Neuronal stem cell (in vitro differentiated cells): ENCODE measurements at regions not wholly inside any gene's neighbourhood (a gene's known extent, or its start where the extent isn't known, plus 50 kb on each side); places are given as distances from the start of the nearest gene placed in this dataset.

ENCODE experiments used
- DNase-seq: peaks from one replicate; pipeline ENCODE4 v3.0.0-alpha.2; 2013; ENCODE audit warnings: low spot score
- H2AFZ ChIP-seq: one replicate; pipeline ENCODE4 v1.6.1; 2013; ENCODE audit warnings: mild to moderate bottlenecking, low read length, inconsistent platforms
- H2AK5ac ChIP-seq: 2 replicates; pipeline ENCODE4 v1.6.1; 2013; ENCODE audit warnings: low read depth, mild to moderate bottlenecking, inconsistent platforms, low read length, moderate library complexity, mixed read lengths
- H2BK120ac ChIP-seq: 2 replicates; pipeline ENCODE4 v1.6.1; 2013; ENCODE audit warnings: low read depth, mild to moderate bottlenecking, inconsistent platforms, low read length, moderate library complexity, mixed read lengths
- H2BK12ac ChIP-seq: one replicate; pipeline ENCODE4 v1.6.1; 2013; ENCODE audit warnings: low read length, inconsistent platforms
- H2BK15ac ChIP-seq: 2 replicates; pipeline ENCODE4 v1.6.1; 2013; ENCODE audit warnings: mild to moderate bottlenecking, low read length, inconsistent platforms, mixed read lengths
- H2BK5ac ChIP-seq: one replicate; pipeline ENCODE4 v1.6.1; 2013; ENCODE audit warnings: inconsistent platforms, mild to moderate bottlenecking, low read length, moderate library complexity
- H3K14ac ChIP-seq: one replicate; pipeline ENCODE4 v1.6.1; 2013; ENCODE audit warnings: low read length, inconsistent platforms
- H3K18ac ChIP-seq: 2 replicates; pipeline ENCODE4 v1.6.1; 2013; ENCODE audit warnings: low read length, inconsistent platforms
- H3K23ac ChIP-seq: 2 replicates; pipeline ENCODE4 v1.6.1; 2013; ENCODE audit warnings: low read depth, mild to moderate bottlenecking, mixed read lengths, low read length, inconsistent platforms; ENCODE audit not compliant: poor library complexity
- H3K27ac ChIP-seq: replicated peaks from 3 replicates; pipeline ENCODE4 v1.5.1; 2013; ENCODE audit warnings: low read length, inconsistent platforms
- H3K27me3 ChIP-seq, 3 experiments: 2 replicates each; pipeline ENCODE4 v1.6.1; 2013; ENCODE audit warnings: low read length in 3 of 3, mild to moderate bottlenecking in 2 of 3, inconsistent platforms in 1 of 3, low read depth in 1 of 3, mixed read lengths in 1 of 3, moderate library complexity in 1 of 3; ENCODE audit not compliant: control insufficient read depth in 3 of 3, insufficient read depth in 3 of 3
- H3K36me3 ChIP-seq, 2 donors: replicated peaks in 1 of 2; 2 replicates each; pipeline ENCODE4 v1.6.1; 2013; ENCODE audit warnings: low read length in 2 of 2; ENCODE audit not compliant: control insufficient read depth in 2 of 2, insufficient read depth in 2 of 2
- H3K4ac ChIP-seq: 2 replicates; pipeline ENCODE4 v1.6.1; 2013; ENCODE audit warnings: inconsistent platforms, mild to moderate bottlenecking, low read length, moderate library complexity
- H3K4me1 ChIP-seq, 2 donors: 1 replicate in 1 of 2; 2 replicates in 1 of 2; pipeline ENCODE4 v1.6.1; 2013; ENCODE audit warnings: low read length in 2 of 2, low read depth in 1 of 2; ENCODE audit not compliant: control insufficient read depth in 2 of 2, insufficient read depth in 1 of 2
- H3K4me2 ChIP-seq: one replicate; pipeline ENCODE4 v1.6.1; 2013; ENCODE audit warnings: mild to moderate bottlenecking, low read length, inconsistent platforms; ENCODE audit not compliant: insufficient read depth, poor library complexity, severe bottlenecking
- H3K4me3 ChIP-seq, 2 donors: 2 replicates each; pipeline ENCODE4 v1.5.1; 2013; ENCODE audit warnings: low read length in 2 of 2, mild to moderate bottlenecking in 2 of 2, inconsistent platforms in 1 of 2, moderate library complexity in 1 of 2
- H3K79me1 ChIP-seq: one replicate; pipeline ENCODE4 v1.6.1; 2013; ENCODE audit warnings: low read depth, mild to moderate bottlenecking, inconsistent platforms, low read length, moderate library complexity
- H3K9ac ChIP-seq: one replicate; pipeline ENCODE4 v1.6.1; 2013; ENCODE audit warnings: mild to moderate bottlenecking, low read depth, low read length, inconsistent platforms; ENCODE audit not compliant: poor library complexity
- H3K9me3 ChIP-seq, 2 donors: replicated peaks in 1 of 2; 2 replicates each; pipeline versions ENCODE3 to v1.6.1; 2013; ENCODE audit warnings: low read length in 2 of 2, mild to moderate bottlenecking in 2 of 2, inconsistent platforms in 1 of 2, low read depth in 1 of 2, mixed read lengths in 1 of 2, moderate library complexity in 1 of 2; ENCODE audit not compliant: control insufficient read depth in 2 of 2, insufficient read depth in 1 of 2
- H4K8ac ChIP-seq: one replicate; pipeline ENCODE4 v1.6.1; 2013; ENCODE audit warnings: low read depth, mild to moderate bottlenecking, inconsistent platforms, low read length, moderate library complexity
- H4K91ac ChIP-seq: one replicate; pipeline ENCODE4 v1.6.1; 2013; ENCODE audit warnings: low read length, low read depth, mild to moderate bottlenecking, inconsistent platforms; ENCODE audit not compliant: poor library complexity
- WGBS, 2 donors: extraction: QIAGEN DNeasy Blood & Tissue Kit; methylation state at CpG; one replicate each; pipeline ENCODE4 v1.1.7; 2013; ENCODE audit warnings: missing lambda C conversion rate in 2 of 2, mixed read lengths in 1 of 2; ENCODE audit not compliant: insufficient read length in 2 of 2, insufficient replicate concordance in 1 of 2; ENCODE audit errors: extremely low coverage in 2 of 2; 5-methylcytosine and 5-hydroxymethylcytosine counted together

GRCh38 chr2:19086231-19086651, 272.2 kb downstream of the OSR1 start:
- Histone ChIP-seq H3K4me2 (no peak overlapping the region), H3K79me1 (no peaks in the 10 kb centered on the region), H4K8ac (no peak overlapping the region), H2AK5ac (no peak overlapping the region), H3K4me1 (peaks cover 3 to 9% of the 10 kb centered on the region in 2 donors), H3K27me3 (no peaks in the 10 kb centered on the region), H3K14ac (no peak overlapping the region), H3K9me3 (no peaks in the 10 kb centered on the region), H3K18ac (no peak overlapping the region), H2BK120ac (no peak overlapping the region), H2AFZ (peak overlapping the region; percentile 84), H2BK15ac (no peak overlapping the region), H3K4me3 (no peak overlapping the region), H3K23ac (no peak overlapping the region), H3K4ac (no peak overlapping the region), H4K91ac (no peak overlapping the region), H2BK12ac (no peak overlapping the region), H2BK5ac (no peak overlapping the region), H3K9ac (no peak overlapping the region), H3K36me3 (no peaks in the 10 kb centered on the region), H3K27ac (no peak overlapping the region)
- no peak for DNase-seq
- WGBS, 2 donors: no CpG with 5 or more reads among the region's 3 CpGs

- Histone ChIP-seq H4K91ac (no peak overlapping the region), H3K9ac (no peak overlapping the region), H2BK120ac (no peak overlapping the region), H3K23ac (no peak overlapping the region), H3K4me2 (no peak overlapping the region), H3K4me3 (no peak overlapping the region), H2BK15ac (no peak overlapping the region), H3K9me3 (no peaks in the 10 kb centered on the region), H3K27me3 (no peaks in the 10 kb centered on the region), H3K36me3 (no peaks in the 10 kb centered on the region), H3K18ac (no peak overlapping the region), H3K14ac (no peak overlapping the region), H3K79me1 (no peaks in the 10 kb centered on the region), H3K27ac (no peak overlapping the region), H4K8ac (no peak overlapping the region), H2BK12ac (no peak overlapping the region), H2AK5ac (no peak overlapping the region), H3K4me1 (peaks cover 2 to 6% of the 10 kb centered on the region in 2 donors), H3K4ac (no peak overlapping the region), H2AFZ (no peak overlapping the region), H2BK5ac (no peak overlapping the region)
- no peak for DNase-seq
Measured at GRCh38 chr2:19078709-19079108, 279.7 kb downstream of the OSR1 start.

- DNase-seq: no peak
- H3K9ac ChIP-seq: no peak overlapping the region
- no peak overlapping the region for H3K27ac ChIP-seq
- H3K36me3 ChIP-seq: no peaks in the 10 kb centered on the region
- no peak overlapping the region for H2AFZ ChIP-seq
- H2BK15ac ChIP-seq: no peak overlapping the region
- H3K27me3 ChIP-seq: no peaks in the 10 kb centered on the region
- no peak overlapping the region for H3K14ac ChIP-seq
- no CpG with 5 or more reads among the region's 4 CpGs for WGBS, 2 donors
- H3K79me1 ChIP-seq: no peaks in the 10 kb centered on the region
- no peak overlapping the region for H2BK12ac ChIP-seq
- no peak overlapping the region for H3K18ac ChIP-seq
- H2BK120ac ChIP-seq: no peak overlapping the region
- H3K4me3 ChIP-seq: no peak overlapping the region
- no peaks in the 10 kb centered on the region for H3K9me3 ChIP-seq
- H3K4me2 ChIP-seq: no peak overlapping the region
- no peak overlapping the region for H2AK5ac ChIP-seq
- no peak overlapping the region for H4K91ac ChIP-seq
- H3K23ac ChIP-seq: no peak overlapping the region
- peaks cover 0 to 4% of the 10 kb centered on the region in 2 donors for H3K4me1 ChIP-seq
- H2BK5ac ChIP-seq: no peak overlapping the region
- H3K4ac ChIP-seq: no peak overlapping the region
- no peak overlapping the region for H4K8ac ChIP-seq
Measured at GRCh38 chr2:19073522-19073921, 284.9 kb downstream of the OSR1 start.

- Histone ChIP-seq H3K4me1 (peaks cover 0 to 4% of the 10 kb centered on the region in 2 donors), H3K18ac (no peak overlapping the region), H3K9me3 (no peaks in the 10 kb centered on the region), H3K14ac (no peak overlapping the region), H3K4ac (no peak overlapping the region), H4K8ac (no peak overlapping the region), H2AFZ (no peak overlapping the region), H3K4me3 (no peak overlapping the region), H2BK120ac (no peak overlapping the region), H3K9ac (no peak overlapping the region), H2BK12ac (no peak overlapping the region), H3K4me2 (no peak overlapping the region), H2BK15ac (no peak overlapping the region), H3K23ac (no peak overlapping the region), H2AK5ac (no peak overlapping the region), H4K91ac (no peak overlapping the region), H3K79me1 (no peaks in the 10 kb centered on the region), H3K27me3 (no peaks in the 10 kb centered on the region), H2BK5ac (no peak overlapping the region), H3K36me3 (no peaks in the 10 kb centered on the region), H3K27ac (no peak overlapping the region)
- DNase-seq: no peak
- no CpG with 5 or more reads among the region's 2 CpGs for WGBS, 2 donors
Measured at GRCh38 chr2:19072161-19072560, 286.3 kb downstream of the OSR1 start.
